RWPE2 (cell line): ENCODE measurements at regions not wholly inside any gene's neighbourhood (a gene's known extent, or its start where the extent isn't known, plus 50 kb on each side); places are given as distances from the start of the nearest gene placed in this dataset.
"Not testable (repeated sequence)": the region's sequence is repeated elsewhere in the genome, so short reads cannot be mapped to it uniquely, and the experiment has no call there.

Experiments used
- ATAC-seq: fragments of 200-7000 bp; cut with Tn5 transposase; 3 replicates; pipeline ENCODE4 v1.9.1; 2021; ENCODE audit warnings: low read depth
- DNase-seq: peaks from one replicate; pipeline ENCODE4 v3.0.0-alpha.2; 2020; ENCODE audit warnings: low spot score
- H3K27ac ChIP-seq: fragments of 450-650 bp; 2 replicates; pipeline ENCODE4 v1.5.1; 2017; ENCODE audit warnings: mild to moderate bottlenecking; ENCODE audit not compliant: poor library complexity, severe bottlenecking
- H3K27me3 ChIP-seq: fragments of 250-450 bp; sonication (Bioruptor Pico); 2 replicates; pipeline ENCODE4 v1.5.1; 2021; ENCODE audit warnings: mild to moderate bottlenecking, moderate library complexity; ENCODE audit not compliant: insufficient read depth, poor library complexity, severe bottlenecking
- H3K36me3 ChIP-seq: fragments of 250-450 bp; sonication (Bioruptor Pico); 2 replicates; pipeline ENCODE4 v1.5.1; 2020; ENCODE audit warnings: low read depth, mild to moderate bottlenecking, moderate library complexity
- H3K4me1 ChIP-seq: fragments of 250-450 bp; sonication (Bioruptor Pico); 2 replicates; pipeline ENCODE4 v1.5.1; 2021; ENCODE audit warnings: mild to moderate bottlenecking, moderate library complexity; ENCODE audit not compliant: insufficient read depth, poor library complexity, severe bottlenecking
- H3K4me3 ChIP-seq: fragments of 250-450 bp; sonication (Bioruptor Pico); 2 replicates; pipeline ENCODE4 v1.5.1; 2021; ENCODE audit warnings: mild to moderate bottlenecking, moderate library complexity; ENCODE audit not compliant: severe bottlenecking
- H3K9me3 ChIP-seq: fragments of 250-450 bp; sonication (Bioruptor Pico); 2 replicates; pipeline ENCODE4 v1.5.1; 2021; ENCODE audit warnings: mild to moderate bottlenecking, moderate library complexity; ENCODE audit not compliant: severe bottlenecking
- TF ChIP-seq, protein P1 (sequence below): fragments of 450-650 bp; IDR thresholded peaks from one replicate; pipeline ENCODE4 v1.5.1; 2017; ENCODE audit warnings: mild to moderate bottlenecking, moderate library complexity; ENCODE audit not compliant: poor library complexity, severe bottlenecking

GRCh38 chr6:68059899-68060298, 575.2 kb upstream of the ADGRB3 start:
- H3K36me3 ChIP-seq: no peaks in the 10 kb centered on the region
- peaks cover 2% of the 10 kb centered on the region for H3K27me3 ChIP-seq
- no peak for ATAC-seq

DNA sequence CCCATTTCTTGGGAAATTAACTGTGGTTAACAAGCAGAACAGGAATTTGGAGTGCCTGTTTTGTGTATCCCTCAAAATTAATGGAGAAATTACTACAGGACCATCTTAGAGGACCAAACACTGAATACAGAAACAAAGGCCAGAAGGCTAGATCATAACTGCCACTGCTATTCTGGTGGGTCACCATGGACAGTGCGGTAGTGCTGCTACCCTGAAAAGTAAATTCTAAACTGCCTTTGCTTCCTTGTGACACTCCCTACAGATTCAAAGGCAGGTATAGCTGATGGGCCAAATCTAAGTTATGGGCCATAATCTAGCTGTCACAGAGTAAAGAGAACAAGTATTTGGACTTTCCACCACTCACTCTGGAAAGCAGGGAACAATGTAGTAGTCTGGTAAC, 575.8 kb upstream of the ADGRB3 start:
- no peak overlapping the region for H3K27ac ChIP-seq
- DNase-seq: no peak
- H3K9me3 ChIP-seq: no peaks in the 10 kb centered on the region
- H3K36me3 ChIP-seq: no peaks in the 10 kb centered on the region
- H3K4me3 ChIP-seq: no peak overlapping the region
- TF ChIP-seq, protein P1, sequence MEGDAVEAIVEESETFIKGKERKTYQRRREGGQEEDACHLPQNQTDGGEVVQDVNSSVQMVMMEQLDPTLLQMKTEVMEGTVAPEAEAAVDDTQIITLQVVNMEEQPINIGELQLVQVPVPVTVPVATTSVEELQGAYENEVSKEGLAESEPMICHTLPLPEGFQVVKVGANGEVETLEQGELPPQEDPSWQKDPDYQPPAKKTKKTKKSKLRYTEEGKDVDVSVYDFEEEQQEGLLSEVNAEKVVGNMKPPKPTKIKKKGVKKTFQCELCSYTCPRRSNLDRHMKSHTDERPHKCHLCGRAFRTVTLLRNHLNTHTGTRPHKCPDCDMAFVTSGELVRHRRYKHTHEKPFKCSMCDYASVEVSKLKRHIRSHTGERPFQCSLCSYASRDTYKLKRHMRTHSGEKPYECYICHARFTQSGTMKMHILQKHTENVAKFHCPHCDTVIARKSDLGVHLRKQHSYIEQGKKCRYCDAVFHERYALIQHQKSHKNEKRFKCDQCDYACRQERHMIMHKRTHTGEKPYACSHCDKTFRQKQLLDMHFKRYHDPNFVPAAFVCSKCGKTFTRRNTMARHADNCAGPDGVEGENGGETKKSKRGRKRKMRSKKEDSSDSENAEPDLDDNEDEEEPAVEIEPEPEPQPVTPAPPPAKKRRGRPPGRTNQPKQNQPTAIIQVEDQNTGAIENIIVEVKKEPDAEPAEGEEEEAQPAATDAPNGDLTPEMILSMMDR: no peak
- no peaks in the 10 kb centered on the region for H3K4me1 ChIP-seq
- peaks cover 2% of the 10 kb centered on the region for H3K27me3 ChIP-seq
- ATAC-seq: no peak

More at GRCh38 chr6:68059899-68060298, 575.2 kb upstream of the ADGRB3 start:
- H3K27ac ChIP-seq: no peak overlapping the region
- no peaks in the 10 kb centered on the region for H3K9me3 ChIP-seq
- no peak overlapping the region for H3K4me3 ChIP-seq
- TF ChIP-seq, protein P1: no peak
- H3K4me1 ChIP-seq: no peaks in the 10 kb centered on the region
- DNase-seq: no peak

DNA sequence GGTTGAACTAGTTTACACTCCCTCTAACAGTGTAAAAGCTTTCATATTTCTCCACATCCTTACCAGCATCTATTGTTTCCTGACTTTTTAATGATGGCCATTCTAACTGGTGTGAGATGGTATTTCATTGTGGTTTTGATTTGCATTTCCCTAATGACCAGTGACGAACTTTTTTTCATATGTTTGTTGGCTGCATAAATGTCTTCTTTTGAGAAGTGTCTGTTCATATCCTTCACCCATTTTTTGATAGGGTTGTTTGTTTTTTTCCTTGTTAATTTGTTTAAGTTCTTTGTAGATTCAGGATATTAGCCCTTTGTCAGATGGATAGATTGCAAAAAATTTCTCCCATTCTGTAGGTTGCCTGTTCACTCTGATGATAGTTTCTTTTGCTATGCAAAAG, 578.5 kb upstream of the ADGRB3 start:
- H3K27me3 ChIP-seq, H3K4me1 ChIP-seq, DNase-seq, H3K36me3 ChIP-seq, ATAC-seq, H3K27ac ChIP-seq, H3K9me3 ChIP-seq, H3K4me3 ChIP-seq: not testable (repeated sequence)

DNA sequence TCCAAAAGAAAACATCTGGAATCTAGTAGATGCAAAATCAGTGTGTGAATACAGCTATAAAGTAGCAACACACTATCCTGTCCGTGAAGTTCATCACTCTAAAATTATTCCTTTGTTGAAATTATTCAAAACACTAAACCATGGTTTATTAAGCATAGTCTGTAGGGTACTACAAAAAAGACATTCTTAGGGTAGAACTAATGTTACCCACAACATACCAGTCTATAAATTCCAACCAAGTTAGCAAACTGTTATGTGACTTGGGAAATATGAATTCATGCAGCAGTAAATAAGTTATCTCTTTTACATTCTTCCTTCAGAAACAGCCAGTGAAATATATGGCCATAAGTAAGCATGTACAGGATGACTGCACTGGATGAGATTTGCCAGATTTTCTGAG, 580.3 kb upstream of the ADGRB3 start:
- TF ChIP-seq, protein P1: no peak
- H3K9me3 ChIP-seq: no peaks in the 10 kb centered on the region
- no peak overlapping the region for H3K4me3 ChIP-seq
- ATAC-seq: no peak
- H3K27me3 ChIP-seq: no peaks in the 10 kb centered on the region
- no peaks in the 10 kb centered on the region for H3K36me3 ChIP-seq
- no peak overlapping the region for H3K27ac ChIP-seq
- no peaks in the 10 kb centered on the region for H3K4me1 ChIP-seq
- DNase-seq: no peak

DNA sequence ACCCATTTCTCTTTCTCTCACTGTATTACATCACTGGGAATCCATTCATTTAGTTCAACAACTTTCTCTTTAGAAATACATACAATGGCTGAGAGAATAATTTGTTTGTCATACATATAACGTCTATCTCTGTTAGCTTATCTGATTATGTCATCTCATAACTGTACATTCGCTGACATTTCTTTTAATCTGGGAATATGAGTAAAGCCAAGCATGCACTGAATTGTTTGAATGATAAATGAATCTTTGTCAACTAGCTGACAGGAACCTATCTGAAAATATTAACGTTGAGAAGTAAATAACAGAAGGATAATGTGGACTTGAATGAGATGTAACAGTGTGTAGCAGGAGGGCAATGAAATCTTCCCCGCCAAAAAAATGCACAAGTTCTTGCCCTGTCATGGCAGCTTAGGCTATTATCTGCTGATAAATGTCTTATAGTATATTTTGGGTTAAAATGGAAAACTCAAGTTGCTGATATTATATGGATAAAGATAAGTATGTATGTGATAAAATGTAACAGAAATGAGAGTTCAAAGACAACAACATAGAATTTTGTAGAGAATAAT, 581.2 kb upstream of the ADGRB3 start:
- Histone ChIP-seq H3K27ac (no peak overlapping the region), H3K4me1 (no peaks in the 10 kb centered on the region), H3K36me3 (no peaks in the 10 kb centered on the region), H3K9me3 (no peaks in the 10 kb centered on the region), H3K27me3 (no peaks in the 10 kb centered on the region), H3K4me3 (no peak overlapping the region)
- no peak for ATAC-seq
- TF ChIP-seq, protein P1: no peak
- DNase-seq: no peak
